ENCODE measurements at regions not wholly inside any gene's neighbourhood (a gene's known extent, or its start where the extent isn't known, plus 50 kb on each side); places are given as distances from the start of the nearest gene placed in this dataset.

DNA sequence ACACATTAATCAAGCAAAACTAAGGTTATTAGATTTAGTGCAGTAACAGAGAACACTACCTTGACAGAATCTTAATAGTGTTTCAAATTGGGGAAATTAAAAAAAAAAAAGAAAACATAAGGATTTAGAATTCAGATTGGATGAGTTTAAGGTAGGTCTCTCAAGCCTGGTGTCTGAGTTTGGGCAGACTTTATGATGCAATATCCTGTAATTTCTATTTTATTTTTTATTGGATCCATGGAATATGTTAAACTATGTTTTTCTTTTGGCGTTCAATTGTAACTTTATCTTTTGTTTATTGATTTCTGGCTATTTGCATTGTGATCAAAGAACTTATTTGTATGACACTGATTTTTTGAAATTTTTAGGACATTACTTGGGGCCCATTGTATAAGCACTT is 394.1 kb upstream of the NETO1 start:
- no peaks in the 10 kb centered on the region for H3K36me3 Mint-ChIP-seq
- TF ChIP-seq, protein P1, sequence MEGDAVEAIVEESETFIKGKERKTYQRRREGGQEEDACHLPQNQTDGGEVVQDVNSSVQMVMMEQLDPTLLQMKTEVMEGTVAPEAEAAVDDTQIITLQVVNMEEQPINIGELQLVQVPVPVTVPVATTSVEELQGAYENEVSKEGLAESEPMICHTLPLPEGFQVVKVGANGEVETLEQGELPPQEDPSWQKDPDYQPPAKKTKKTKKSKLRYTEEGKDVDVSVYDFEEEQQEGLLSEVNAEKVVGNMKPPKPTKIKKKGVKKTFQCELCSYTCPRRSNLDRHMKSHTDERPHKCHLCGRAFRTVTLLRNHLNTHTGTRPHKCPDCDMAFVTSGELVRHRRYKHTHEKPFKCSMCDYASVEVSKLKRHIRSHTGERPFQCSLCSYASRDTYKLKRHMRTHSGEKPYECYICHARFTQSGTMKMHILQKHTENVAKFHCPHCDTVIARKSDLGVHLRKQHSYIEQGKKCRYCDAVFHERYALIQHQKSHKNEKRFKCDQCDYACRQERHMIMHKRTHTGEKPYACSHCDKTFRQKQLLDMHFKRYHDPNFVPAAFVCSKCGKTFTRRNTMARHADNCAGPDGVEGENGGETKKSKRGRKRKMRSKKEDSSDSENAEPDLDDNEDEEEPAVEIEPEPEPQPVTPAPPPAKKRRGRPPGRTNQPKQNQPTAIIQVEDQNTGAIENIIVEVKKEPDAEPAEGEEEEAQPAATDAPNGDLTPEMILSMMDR (IDR thresholded peaks at IDR 0.05; ENCODE audit: unreplicated experiment) = no peak
- H3K27me3 Mint-ChIP-seq (ENCODE audit: low read depth) = no peaks in the 10 kb centered on the region
- H3K4me1 Mint-ChIP-seq = no peaks in the 10 kb centered on the region
- H3K4me3 Mint-ChIP-seq = no peak overlapping the region
- DNase-seq (ENCODE audit: low spot score in 2 of 2, unreplicated experiment in 2 of 2) = no peak
- no peak overlapping the region for H3K27ac Mint-ChIP-seq
- H3K9me3 Mint-ChIP-seq = no peaks in the 10 kb centered on the region

DNA sequence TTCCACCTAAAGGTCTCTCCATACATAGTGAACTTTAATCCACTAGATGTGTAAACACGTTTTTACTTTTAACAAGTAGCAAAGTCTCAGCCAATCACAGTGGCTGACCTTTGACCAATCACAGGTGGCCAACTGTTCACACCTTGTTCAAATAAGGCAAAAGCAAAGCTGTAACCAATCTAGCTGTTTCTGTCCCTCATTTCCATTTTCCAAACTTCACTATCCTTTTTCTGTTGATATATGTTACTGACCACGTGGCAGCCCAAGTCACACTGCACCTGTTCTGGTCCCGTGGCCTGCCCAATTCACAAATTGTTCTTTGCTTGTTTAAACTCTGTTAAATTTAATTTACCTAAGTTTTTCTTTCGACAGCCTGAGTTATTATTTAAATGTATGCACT is 393.5 kb upstream of the NETO1 start:
- Mint-ChIP-seq H3K9me3 (no peaks in the 10 kb centered on the region), H3K27ac (no peak overlapping the region), H3K4me1 (no peaks in the 10 kb centered on the region), H3K27me3 (ENCODE audit: low read depth) (no peaks in the 10 kb centered on the region), H3K4me3 (no peak overlapping the region), H3K36me3 (no peaks in the 10 kb centered on the region)
- TF ChIP-seq, protein P1 (IDR thresholded peaks at IDR 0.05; ENCODE audit: unreplicated experiment) = no peak
- DNase-seq (ENCODE audit: low spot score in 2 of 2, unreplicated experiment in 2 of 2) = no peak

DNA sequence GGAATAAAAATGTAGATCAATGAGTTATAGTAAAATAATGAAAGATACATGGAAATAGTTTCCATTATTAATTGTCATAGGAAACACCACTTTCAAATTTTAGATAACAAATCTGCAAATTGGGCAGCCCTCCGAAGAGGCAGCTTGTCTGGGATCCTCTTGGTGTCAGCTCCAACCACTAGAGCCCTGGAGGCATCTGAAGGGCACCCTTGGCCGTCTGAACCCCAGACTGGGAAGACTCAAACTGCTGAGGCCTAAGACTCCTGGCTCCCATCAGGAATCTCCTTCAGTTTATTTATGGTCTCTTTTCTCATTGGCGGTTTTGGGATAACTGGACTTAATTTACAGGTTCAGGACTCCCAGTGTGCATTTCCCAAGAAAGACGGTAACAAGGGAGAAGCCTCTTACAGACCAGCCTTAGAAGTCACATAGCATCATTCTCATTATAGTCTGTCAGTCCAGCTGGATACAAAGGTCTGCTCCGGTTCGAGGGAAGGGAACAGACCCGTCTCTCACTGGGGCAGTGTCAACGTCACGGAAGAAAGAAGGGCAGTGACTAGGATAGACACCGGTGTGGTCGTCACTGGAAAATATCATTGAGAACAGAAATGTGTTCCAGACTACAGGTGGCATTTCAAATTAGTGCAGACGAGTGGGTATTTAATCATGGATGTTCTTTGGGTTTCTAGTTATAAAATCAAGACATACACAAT is 390.7 kb upstream of the NETO1 start:
- no peak for DNase-seq (ENCODE audit: low spot score in 2 of 2, unreplicated experiment in 2 of 2)
- H3K9me3 Mint-ChIP-seq = no peaks in the 10 kb centered on the region
- H3K27me3 Mint-ChIP-seq (ENCODE audit: low read depth) = no peaks in the 10 kb centered on the region
- TF ChIP-seq, protein P1 (IDR thresholded peaks at IDR 0.05; ENCODE audit: unreplicated experiment) = no peak
- H3K36me3 Mint-ChIP-seq = no peaks in the 10 kb centered on the region
- no peak overlapping the region for H3K4me3 Mint-ChIP-seq
- H3K4me1 Mint-ChIP-seq = no peaks in the 10 kb centered on the region
- no peak overlapping the region for H3K27ac Mint-ChIP-seq

DNA sequence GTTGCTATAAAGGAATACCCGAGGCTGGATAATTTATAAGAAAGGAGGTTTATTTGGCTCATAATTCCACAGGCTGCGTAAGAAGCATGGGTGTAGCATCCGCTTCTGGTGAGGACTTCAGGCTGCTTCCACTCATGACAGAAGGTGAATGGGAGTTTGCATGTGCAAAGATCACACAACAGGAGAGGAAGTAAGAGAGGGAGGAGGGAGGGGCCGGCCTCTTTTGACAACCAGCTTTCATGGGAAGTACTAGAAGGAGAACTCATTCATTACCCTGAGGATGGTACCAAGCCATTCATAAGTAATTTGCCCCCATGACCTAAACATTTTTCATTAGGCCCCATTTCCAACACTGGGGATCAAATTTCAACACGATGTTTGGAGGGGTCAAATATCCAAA is 386.8 kb upstream of the NETO1 start:
- no peaks in the 10 kb centered on the region for H3K27me3 Mint-ChIP-seq (ENCODE audit: low read depth)
- no peak overlapping the region for H3K27ac Mint-ChIP-seq
- TF ChIP-seq, protein P1 (IDR thresholded peaks at IDR 0.05; ENCODE audit: unreplicated experiment) = no peak
- H3K9me3 Mint-ChIP-seq = no peaks in the 10 kb centered on the region
- no peaks in the 10 kb centered on the region for H3K36me3 Mint-ChIP-seq
- no peak overlapping the region for H3K4me3 Mint-ChIP-seq
- no peaks in the 10 kb centered on the region for H3K4me1 Mint-ChIP-seq
- no peak for DNase-seq (ENCODE audit: low spot score in 2 of 2, unreplicated experiment in 2 of 2)

DNA sequence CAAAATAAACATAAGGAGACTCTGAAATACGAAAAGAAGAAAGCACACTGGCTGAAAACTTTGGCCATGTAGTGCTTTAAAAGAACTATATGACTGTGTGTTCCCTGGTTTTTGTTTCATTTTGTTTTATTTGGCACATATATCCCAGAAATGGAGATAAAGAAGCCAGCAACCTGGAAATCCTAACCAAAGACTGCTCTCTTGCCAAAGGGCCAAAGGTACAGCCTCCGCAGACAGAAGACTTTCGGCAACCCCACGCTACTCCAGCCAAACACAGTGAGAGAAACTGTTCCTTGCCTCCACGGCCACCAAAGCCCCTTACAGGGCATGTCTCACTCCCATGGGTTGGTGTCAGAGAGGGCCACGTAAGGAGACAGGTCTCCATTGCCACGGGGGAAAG is 381.2 kb upstream of the NETO1 start:
- Mint-ChIP-seq H3K9me3 (no peaks in the 10 kb centered on the region), H3K4me3 (no peak overlapping the region), H3K27me3 (ENCODE audit: low read depth) (no peaks in the 10 kb centered on the region), H3K27ac (no peak overlapping the region), H3K4me1 (no peaks in the 10 kb centered on the region), H3K36me3 (no peaks in the 10 kb centered on the region)
- TF ChIP-seq, protein P1 (IDR thresholded peaks at IDR 0.05; ENCODE audit: unreplicated experiment) = no peak
- no peak for DNase-seq (ENCODE audit: low spot score in 2 of 2, unreplicated experiment in 2 of 2)

DNA sequence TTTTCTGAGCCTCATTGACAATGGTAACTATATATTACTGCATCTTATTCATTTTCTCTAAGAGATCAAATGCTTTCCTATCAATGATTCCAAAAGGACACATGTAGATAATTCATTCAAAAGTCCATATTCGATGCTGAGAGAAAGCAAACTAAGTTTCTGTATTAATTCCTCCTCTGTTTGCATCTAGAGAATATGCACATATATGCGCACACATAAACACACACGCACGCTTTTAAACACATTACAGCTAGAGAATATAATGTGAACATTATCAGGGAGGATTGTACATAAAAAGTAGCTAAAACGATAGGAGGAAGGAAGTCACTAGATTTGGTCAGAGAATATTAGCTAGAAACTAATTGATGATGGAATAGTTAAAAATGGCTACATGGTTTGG is 379.0 kb upstream of the NETO1 start:
- Mint-ChIP-seq H3K36me3 (no peaks in the 10 kb centered on the region), H3K4me3 (no peak overlapping the region), H3K9me3 (no peaks in the 10 kb centered on the region), H3K27me3 (ENCODE audit: low read depth) (no peaks in the 10 kb centered on the region), H3K4me1 (no peaks in the 10 kb centered on the region), H3K27ac (no peak overlapping the region)
- no peak for DNase-seq (ENCODE audit: low spot score in 2 of 2, unreplicated experiment in 2 of 2)
- TF ChIP-seq, protein P1 (IDR thresholded peaks at IDR 0.05; ENCODE audit: unreplicated experiment) = no peak
